Tibial artery (tissue), 4 donors: ENCODE measurements at regions not wholly inside any gene's neighbourhood (a gene's known extent, or its start where the extent isn't known, plus 50 kb on each side); places are given as distances from the start of the nearest gene placed in this dataset.
A peak's percentile ranks its signal among the peaks of the same experiment; 100 is the strongest.
"Not testable (repeated sequence)": the region's sequence is repeated elsewhere in the genome, so short reads cannot be mapped to it uniquely, and the experiment has no call there.

Experiments
- DNase-seq, 2 donors: peaks; one replicate each; pipeline ENCODE4 v3.0.0-alpha.2; 2019
- H3K27ac ChIP-seq, 2 donors: fragments of 200-600 bp; sonication (generic) in 1 of 2; 1 replicate in 1 of 2; 2 replicates in 1 of 2; pipeline ENCODE4 v1.5.1; 2018 to 2019; ENCODE audit warnings: mild to moderate bottlenecking in 1 of 2
- H3K27me3 ChIP-seq, 2 donors: fragments of 200-600 bp; sonication (generic) in 1 of 2; one replicate each; pipeline versions ENCODE4 v1.5.1 to v1.6.0; 2016 to 2019
- H3K36me3 ChIP-seq, 3 donors: fragments of 200-600 bp; sonication (generic) in 2 of 3; one replicate each; pipeline ENCODE4 v1.5.1; 2016 to 2019; ENCODE audit warnings: mild to moderate bottlenecking in 2 of 3
- H3K4me1 ChIP-seq, 4 donors: fragments of 200-600 bp; sonication (generic) in 2 of 4; 1 replicate in 3 of 4; 2 replicates in 1 of 4; pipeline ENCODE4 v1.5.1; 2016 to 2019
- H3K4me3 ChIP-seq, 2 donors: fragments of 200-600 bp; sonication (generic) in 1 of 2; 1 replicate in 1 of 2; 2 replicates in 1 of 2; pipeline ENCODE4 v1.5.1; 2018 to 2019; ENCODE audit warnings: mild to moderate bottlenecking in 2 of 2
- H3K9me3 ChIP-seq, 3 donors: fragments of 200-600 bp; sonication (generic) in 1 of 3; one replicate each; pipeline ENCODE4 v1.5.1; 2016 to 2019
- intact Hi-C: fragments of 100-400 bp; cut with DNase I; formaldehyde crosslinking; loops from one replicate; pipeline ENCODE4 v1.15.0; 2023; ENCODE audit warnings: low total_unique reads
- TF ChIP-seq, protein P1 (sequence below), 2 experiments: fragments of 200-600 bp in 1 of 2; fragments of 450-650 bp in 1 of 2; IDR thresholded peaks; one replicate each; pipeline ENCODE4 v1.5.1; 2017 to 2019; ENCODE audit warnings: antibody characterized with exemption in 2 of 2, mild to moderate bottlenecking in 1 of 2, moderate library complexity in 1 of 2

DNA sequence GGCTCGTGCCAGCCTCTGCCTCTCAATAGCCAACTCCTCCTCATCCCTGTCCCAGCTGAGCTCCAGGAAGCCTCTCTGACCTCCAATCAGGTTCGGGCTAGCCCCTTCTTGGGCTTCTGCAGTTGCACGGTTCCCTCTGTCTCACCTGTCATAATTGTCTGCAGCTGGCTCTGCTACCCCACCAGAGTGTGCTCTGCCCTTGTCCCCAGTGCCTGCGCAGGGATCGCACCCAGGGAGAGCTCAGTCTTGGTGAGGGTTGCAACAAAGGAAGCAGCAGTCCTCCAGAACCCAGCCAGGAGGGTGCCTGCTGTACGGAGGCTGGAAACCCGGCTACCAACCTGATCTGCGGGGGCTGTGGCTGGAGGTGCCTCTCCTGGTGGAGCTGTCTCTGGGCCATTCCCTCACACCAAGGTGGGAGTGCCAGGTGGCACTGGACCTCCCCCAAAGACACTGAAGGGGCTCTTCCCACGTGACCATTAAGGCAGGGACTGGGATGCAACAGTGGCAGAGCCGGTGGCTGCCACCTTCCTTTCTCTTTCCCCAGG, 63.5 kb upstream of the DMRTB1 start:
- Histone ChIP-seq H3K4me3 (no peak overlapping the region), H3K9me3 (no peaks in the 10 kb centered on the region), H3K4me1 (no peaks in the 10 kb centered on the region), H3K36me3 (no peaks in the 10 kb centered on the region), H3K27ac (no peak overlapping the region), H3K27me3 (peaks cover 0 to 17% of the 10 kb centered on the region in 2 donors)
- peak in 1 of 2 donors; percentile 44 for DNase-seq
- intact Hi-C loops: no loop called here
- TF ChIP-seq, protein P1, sequence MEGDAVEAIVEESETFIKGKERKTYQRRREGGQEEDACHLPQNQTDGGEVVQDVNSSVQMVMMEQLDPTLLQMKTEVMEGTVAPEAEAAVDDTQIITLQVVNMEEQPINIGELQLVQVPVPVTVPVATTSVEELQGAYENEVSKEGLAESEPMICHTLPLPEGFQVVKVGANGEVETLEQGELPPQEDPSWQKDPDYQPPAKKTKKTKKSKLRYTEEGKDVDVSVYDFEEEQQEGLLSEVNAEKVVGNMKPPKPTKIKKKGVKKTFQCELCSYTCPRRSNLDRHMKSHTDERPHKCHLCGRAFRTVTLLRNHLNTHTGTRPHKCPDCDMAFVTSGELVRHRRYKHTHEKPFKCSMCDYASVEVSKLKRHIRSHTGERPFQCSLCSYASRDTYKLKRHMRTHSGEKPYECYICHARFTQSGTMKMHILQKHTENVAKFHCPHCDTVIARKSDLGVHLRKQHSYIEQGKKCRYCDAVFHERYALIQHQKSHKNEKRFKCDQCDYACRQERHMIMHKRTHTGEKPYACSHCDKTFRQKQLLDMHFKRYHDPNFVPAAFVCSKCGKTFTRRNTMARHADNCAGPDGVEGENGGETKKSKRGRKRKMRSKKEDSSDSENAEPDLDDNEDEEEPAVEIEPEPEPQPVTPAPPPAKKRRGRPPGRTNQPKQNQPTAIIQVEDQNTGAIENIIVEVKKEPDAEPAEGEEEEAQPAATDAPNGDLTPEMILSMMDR (IDR thresholded peaks at IDR 0.05): no peak

DNA sequence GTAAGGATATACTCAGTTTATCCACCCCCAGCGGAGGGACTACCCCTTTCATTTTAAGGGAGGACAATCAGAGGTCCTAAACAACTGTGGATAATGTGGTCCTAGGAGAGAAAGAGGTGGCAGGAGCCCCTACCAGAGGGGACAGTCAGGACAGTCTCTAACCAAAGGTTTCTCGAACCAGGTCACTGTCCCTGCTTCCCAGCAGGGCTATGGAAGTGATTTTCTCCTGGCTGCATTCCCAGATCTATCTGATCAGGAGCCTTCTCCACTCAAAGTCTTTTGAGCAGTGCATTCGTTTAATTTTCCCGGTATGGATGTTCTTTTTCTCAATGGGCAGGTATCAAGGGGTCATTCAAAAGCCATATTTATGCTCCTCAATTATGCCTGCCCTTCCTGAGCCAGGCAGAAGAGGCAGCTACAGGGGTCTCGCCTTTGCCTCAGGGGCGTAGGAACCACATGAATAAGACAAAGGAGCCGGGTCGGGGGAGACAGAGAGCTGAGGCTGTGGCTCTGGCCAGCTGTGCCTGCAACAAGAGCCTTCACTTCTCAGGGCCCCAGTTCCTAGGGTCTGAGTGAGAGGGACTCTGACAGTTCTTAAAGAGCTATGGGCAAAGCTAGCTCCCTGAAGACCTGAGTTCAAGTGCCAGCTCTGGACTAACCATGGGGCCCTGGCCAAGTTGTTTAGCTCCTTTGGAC, 62.5 kb upstream of the DMRTB1 start:
- intact Hi-C loops: no loop called here
- Histone ChIP-seq H3K4me1 (no peaks in the 10 kb centered on the region), H3K9me3 (no peaks in the 10 kb centered on the region), H3K27me3 (peaks cover 0 to 23% of the 10 kb centered on the region in 2 donors), H3K36me3 (no peaks in the 10 kb centered on the region), H3K27ac (no peak overlapping the region), H3K4me3 (no peak overlapping the region)
- TF ChIP-seq, protein P1 (IDR thresholded peaks at IDR 0.05): no peak
- peak in 1 of 2 donors; percentile 56 for DNase-seq

- no peaks in the 10 kb centered on the region for H3K9me3 ChIP-seq
- intact Hi-C loops: no loop called here
These were observed 61.1 kb upstream of the DMRTB1 start for GRCh38 chr1:53398091-53398490.

DNA sequence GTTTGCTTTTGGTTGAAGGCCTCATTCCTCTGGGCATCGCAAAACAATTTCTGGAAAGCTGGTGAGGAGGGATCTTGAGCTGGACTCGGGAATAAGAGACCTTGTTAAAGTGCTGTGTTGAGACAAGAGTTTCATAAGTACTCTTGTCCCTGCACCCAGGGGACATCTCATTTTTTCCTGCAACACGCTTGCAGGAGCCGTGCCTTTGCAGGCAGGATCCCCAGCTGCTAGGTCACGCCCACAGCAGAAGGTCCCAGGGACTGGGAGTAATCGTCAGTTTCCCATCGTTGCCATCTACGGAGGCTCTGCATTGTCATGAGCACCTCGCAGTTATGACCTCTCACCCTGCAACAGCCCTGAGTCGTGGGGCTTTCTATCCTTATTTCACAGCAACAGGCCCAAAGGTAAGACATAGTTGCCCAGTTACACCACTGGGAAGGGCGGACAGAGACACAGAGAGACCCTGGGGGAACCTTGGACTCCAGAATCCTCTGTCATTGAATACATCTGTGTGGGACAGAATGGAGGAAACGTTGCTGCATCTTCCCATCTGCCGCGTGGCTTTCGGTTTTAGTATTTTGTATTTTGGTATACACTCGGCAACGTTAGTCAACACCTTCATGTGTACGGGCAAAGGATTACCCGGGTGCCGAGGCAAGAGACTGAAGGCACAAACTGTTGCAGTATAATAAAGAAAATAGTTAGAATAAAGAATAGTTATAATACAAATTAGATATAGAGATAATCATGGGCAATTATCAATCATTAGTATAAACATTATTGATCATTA, 60.4 kb upstream of the DMRTB1 start:
- Histone ChIP-seq H3K27me3 (peaks cover 0 to 43% of the 10 kb centered on the region in 2 donors), H3K27ac (no peak overlapping the region), H3K4me1 (no peaks in the 10 kb centered on the region), H3K4me3 (no peak overlapping the region), H3K9me3 (no peaks in the 10 kb centered on the region), H3K36me3 (no peaks in the 10 kb centered on the region)
- peak in 1 of 2 donors; percentile 13 for DNase-seq
- intact Hi-C loops: no loop called here
- TF ChIP-seq, protein P1 (IDR thresholded peaks at IDR 0.05): no peak

More at GRCh38 chr1:53398091-53398490, 61.1 kb upstream of the DMRTB1 start:
- Histone ChIP-seq H3K36me3 (no peaks in the 10 kb centered on the region), H3K4me1 (no peaks in the 10 kb centered on the region), H3K27me3 (peaks cover 0 to 37% of the 10 kb centered on the region in 2 donors), H3K4me3 (no peak overlapping the region), H3K27ac (no peak overlapping the region)
- DNase-seq: peak in 1 of 2 donors; percentile 10
- TF ChIP-seq, protein P1 (IDR thresholded peaks at IDR 0.05): no peak

GRCh38 chr1:53399370-53400133, 59.6 kb upstream of the DMRTB1 start:
- H3K9me3 ChIP-seq, H3K36me3 ChIP-seq, H3K27ac ChIP-seq, H3K4me1 ChIP-seq, intact Hi-C loops, H3K4me3 ChIP-seq: not testable (repeated sequence)
- DNase-seq: peak in 1 of 2 donors; percentile 51
- H3K27me3 ChIP-seq: peaks cover 0 to 43% of the 10 kb centered on the region in 2 donors
